ENCODE measurements at regions not wholly inside any gene's neighbourhood (a gene's known extent, or its start where the extent isn't known, plus 50 kb on each side); places are given as distances from the start of the nearest gene placed in this dataset.

GRCh38 chr6:120608826-120609225, 725.5 kb downstream of the TBC1D32 start:
- no peak for DNase-seq

GRCh38 chr6:120606743-120607142, 727.5 kb downstream of the TBC1D32 start:
- DNase-seq: no peak

- no peak for DNase-seq
These were observed 729.8 kb downstream of the TBC1D32 start for GRCh38 chr6:120604510-120604909.

GRCh38 chr6:120590611-120591010, 743.7 kb downstream of the TBC1D32 start:
- no peak for DNase-seq

- DNase-seq: no peak
These were observed 745.9 kb downstream of the TBC1D32 start for GRCh38 chr6:120588424-120588823.

GRCh38 chr6:120587381-120587780, 746.9 kb downstream of the TBC1D32 start:
- DNase-seq: no peak

- no peak for DNase-seq
These were observed 750.0 kb downstream of the TBC1D32 start for GRCh38 chr6:120584111-120584760.

GRCh38 chr6:120576061-120576460, 758.2 kb downstream of the TBC1D32 start:
- DNase-seq: no peak

- no peak for DNase-seq
These were observed 764.6 kb downstream of the TBC1D32 start for GRCh38 chr6:120569714-120570113.

GRCh38 chr6:120564779-120565178, 769.5 kb downstream of the TBC1D32 start:
- DNase-seq: no peak

GRCh38 chr6:120558294-120558693, 776.0 kb downstream of the TBC1D32 start:
- DNase-seq: no peak

- no peak for DNase-seq
These were observed 776.7 kb downstream of the TBC1D32 start for GRCh38 chr6:120557554-120557953.

- no peak for DNase-seq
These were observed 777.8 kb downstream of the TBC1D32 start for GRCh38 chr6:120556491-120556890.

- no peak for DNase-seq
These were observed 780.9 kb downstream of the TBC1D32 start for GRCh38 chr6:120553353-120553752.

GRCh38 chr6:120545353-120545752, 788.9 kb downstream of the TBC1D32 start:
- no peak for DNase-seq

- DNase-seq: no peak
These were observed 799.3 kb downstream of the TBC1D32 start for GRCh38 chr6:120534954-120535353.

- DNase-seq: no peak
These were observed 807.7 kb downstream of the TBC1D32 start for GRCh38 chr6:120526576-120526975.

GRCh38 chr6:120514544-120514943, 819.7 kb downstream of the TBC1D32 start:
- no peak for DNase-seq

GRCh38 chr6:120511712-120512111, 822.6 kb downstream of the TBC1D32 start:
- DNase-seq: no peak

- no peak for DNase-seq
These were observed 835.6 kb downstream of the TBC1D32 start for GRCh38 chr6:120498711-120499110.

- no peak for DNase-seq
These were observed 837.6 kb downstream of the TBC1D32 start for GRCh38 chr6:120496661-120497060.

- no peak for DNase-seq
These were observed 840.8 kb downstream of the TBC1D32 start for GRCh38 chr6:120493505-120493904.

- no peak for DNase-seq
These were observed 844.3 kb downstream of the TBC1D32 start for GRCh38 chr6:120489941-120490340.

- no peak for DNase-seq
These were observed 850.1 kb downstream of the TBC1D32 start for GRCh38 chr6:120484146-120484545.

GRCh38 chr6:120478650-120479049, 855.6 kb downstream of the TBC1D32 start:
- DNase-seq: no peak
